ENCODE measurements at regions not wholly inside any gene's neighbourhood (a gene's known extent, or its start where the extent isn't known, plus 50 kb on each side); places are given as distances from the start of the nearest gene placed in this dataset.

DNA sequence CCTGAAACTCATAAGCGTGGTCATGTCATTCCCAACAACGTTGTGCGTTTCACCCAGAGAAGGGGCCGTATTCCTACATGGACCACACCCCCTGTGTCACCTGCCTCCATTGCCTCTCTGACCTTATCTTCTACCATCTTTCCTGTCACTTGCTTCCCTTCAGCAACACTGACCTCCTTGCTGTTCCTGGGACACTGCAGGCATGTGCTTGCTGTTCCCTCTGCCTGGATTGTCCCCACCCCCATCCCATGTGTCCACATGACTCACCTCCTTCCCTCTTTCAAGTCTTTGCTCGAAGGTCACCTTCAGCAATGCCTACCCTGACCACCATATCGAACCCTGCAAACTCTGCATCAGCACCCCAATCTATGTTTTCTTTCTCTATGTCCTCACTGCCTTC, 133.2 kb upstream of the ZNF618 start:
- DNase-seq: no peak

DNA sequence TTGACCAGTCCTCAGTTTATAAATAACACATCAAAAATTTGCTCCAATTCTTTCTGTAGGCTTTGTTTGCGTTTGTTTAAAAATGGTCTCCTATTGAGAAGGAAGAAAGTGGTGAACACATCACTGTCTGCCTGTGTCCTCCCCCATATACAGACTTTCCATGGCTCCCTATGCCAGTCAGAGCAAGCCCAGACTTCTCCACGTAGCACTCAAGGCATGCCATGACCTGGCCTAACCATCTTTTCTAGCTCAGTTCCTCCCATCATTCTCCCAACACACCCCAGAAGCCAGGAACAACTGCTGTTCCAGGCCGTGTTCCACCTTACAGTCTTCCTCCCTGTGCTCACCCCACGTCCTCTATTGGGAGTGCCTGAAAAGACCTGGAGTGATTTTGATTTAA, 129.6 kb upstream of the ZNF618 start:
- no peak for DNase-seq

DNA sequence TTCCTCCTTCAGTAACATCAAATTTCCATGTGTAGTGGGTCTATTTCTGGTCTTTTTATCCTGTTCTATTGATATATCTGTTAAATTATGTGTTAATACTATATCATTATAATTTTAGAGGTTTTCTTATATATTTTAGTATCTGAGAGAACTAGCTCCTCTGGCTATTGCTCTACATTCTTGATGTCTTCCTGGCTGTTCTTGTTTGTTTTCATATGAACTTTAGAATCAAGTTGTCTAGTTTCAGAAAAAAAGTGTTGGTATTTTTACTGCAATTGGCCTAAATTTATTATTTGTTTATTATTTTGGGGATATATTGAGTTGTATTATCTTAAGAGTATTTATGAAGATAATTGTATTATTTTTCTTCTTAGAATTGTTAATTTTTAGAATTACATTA, 128.0 kb upstream of the ZNF618 start:
- DNase-seq: no peak

DNA sequence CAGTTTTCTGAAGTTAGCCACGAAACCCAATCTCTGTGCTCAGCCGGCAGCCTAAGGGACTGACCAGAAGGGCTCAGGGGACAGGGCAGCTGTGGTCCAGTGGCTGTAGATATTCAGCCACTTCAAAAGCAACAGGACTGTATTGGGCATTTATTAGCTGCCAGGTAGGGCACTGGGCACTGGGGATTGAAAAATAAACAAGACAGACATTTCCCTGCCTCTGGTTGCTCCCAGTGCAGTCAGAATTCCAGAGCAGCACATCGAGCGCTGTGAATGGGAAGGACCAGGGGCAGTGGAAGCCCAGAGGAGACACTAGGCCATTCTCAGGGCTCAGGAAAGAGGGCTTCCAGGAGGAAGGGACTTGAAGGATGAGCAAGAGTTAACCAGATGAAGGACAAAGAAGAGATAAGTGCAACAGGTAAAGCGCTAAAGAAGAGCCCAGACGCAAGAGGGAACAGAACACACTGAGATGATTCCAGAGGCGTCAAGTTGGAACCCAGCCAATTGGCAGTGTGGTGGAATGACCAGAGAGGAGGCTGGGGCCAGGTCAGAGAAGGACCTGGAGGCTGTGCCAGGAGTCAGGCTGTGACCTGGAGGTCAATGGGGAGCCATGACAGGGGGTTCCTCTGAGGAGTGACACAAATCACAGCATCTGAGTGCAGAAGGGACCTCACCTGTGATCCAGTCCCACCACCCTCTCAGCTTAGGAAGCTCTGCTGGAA, 122.5 kb upstream of the ZNF618 start:
- DNase-seq: no peak

DNA sequence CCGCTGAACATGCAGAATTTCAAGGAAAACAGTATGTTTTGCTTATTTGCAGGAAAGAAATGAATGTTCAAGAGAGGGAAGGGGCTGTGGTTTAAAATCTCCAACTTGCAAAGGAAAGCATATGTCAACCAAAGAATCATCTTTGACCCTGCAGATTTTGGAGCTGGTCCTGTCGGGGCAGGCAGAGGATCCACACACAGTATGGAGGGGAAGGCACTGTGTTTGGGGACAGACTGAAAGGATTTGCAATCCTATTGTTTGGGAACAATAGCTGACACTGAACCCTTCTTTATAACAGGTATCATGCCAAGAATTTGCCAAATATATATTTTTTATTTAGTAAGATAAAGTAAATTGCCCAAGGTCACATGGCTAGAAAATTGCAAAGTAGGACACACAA, 121.4 kb upstream of the ZNF618 start:
- no peak for DNase-seq

DNA sequence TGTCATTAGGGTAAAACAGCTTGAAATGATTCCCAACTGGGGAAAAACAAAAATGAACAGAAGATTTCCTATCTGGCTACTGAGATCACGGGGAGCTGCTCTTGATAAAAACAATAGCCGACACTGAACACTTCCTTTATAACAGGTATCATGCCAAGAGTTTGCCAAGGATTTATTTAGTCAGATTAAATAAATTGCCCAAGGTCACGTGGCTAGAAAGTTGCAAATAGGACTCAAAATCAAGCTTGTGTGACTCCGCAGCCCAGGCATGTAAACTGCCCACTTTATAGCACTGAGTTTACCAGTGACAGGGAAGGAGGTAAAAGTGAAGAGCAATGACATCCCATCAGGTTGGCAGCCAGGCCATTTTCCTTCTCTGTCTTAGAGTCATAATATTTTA, 120.7 kb upstream of the ZNF618 start:
- DNase-seq: no peak

DNA sequence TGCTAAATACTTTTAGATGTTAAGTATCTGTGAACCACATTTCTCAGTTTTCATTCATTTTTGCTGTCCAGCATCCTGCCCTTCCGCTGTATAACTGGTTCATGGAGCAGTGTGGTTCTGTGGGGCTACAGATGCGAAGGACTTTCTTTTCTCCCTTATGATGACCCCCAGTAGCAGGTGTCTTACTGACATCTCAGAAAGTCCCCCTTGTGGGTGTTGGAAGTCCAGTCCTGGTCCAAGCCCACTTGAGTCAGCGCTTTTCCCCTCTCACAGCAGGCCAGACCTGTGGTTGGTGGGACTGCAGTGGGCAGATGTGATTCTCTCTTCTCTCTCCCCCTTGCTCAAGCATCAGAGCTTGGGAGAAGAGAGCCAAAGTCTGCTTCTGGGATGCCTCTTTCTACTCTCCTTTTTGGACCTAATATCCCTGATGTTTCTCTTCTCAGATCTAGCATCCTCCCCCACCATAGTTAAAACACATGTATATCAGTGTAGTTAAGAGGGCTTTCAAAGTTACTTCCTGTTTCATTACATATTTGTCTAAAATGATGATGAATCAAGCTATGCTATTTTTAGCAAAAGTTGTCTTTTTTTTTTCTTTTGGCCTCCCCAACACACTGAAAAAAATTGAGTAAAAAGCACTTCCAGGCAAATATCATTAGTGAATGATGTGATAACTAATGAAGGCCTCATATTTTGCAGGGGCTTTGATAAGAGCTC, 119.5 kb upstream of the ZNF618 start:
- DNase-seq: no peak

DNA sequence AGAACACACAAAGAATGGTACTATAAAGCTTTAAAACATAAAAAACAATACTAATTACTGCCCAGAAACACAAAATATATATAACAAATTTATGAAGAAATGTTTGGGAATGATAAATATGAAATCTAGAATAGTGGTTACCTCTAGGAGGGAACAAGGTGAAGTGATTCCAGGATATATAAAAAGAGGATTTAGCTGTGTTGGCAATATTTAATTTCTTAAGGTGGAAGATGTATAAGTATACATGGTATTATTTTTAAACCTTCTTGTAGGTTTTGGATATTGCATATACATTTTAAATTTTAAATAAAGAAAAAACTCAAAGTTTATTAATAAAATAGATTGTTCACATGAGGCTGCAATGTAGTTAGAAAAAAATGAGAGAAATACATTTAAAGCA, 112.7 kb upstream of the ZNF618 start:
- no peak for DNase-seq

DNA sequence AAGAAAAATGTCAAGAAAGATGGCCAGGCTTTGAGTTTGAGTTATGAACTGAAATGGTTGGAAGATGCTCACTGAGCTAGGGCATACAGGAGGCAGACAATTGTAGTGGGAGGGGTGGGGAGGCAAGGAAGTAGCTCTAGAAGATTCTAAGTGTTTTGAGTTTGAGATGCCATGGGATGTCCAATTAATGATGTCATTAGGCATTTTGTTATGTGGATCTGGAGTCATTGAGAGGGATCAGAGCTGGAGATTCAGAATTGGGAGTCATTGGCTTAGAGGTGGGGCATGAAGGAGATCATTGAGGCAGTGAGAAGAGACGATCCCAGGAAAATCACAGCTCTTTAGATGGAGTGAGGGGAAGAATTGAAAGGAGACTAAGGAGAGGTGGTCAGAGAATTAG, 111.5 kb upstream of the ZNF618 start:
- DNase-seq: no peak

DNA sequence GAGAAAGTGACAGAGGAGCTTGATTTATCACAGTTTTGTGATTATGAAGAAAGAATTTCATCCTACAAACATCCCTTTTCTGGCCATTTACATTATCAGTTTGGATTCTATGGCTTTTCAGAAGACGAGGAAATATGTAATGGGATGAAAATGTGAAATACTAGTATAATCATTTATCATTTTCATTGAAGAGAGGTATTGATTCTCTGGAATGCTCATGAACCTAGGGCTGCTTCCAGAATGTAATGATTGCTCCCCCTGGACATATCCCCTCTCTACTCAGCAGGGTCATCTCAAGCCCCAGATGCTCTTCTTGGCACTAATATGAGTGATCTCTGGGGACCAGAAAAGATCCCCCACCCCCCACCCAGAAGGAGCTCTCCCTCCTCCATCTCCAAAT, 106.7 kb upstream of the ZNF618 start:
- DNase-seq: no peak

DNA sequence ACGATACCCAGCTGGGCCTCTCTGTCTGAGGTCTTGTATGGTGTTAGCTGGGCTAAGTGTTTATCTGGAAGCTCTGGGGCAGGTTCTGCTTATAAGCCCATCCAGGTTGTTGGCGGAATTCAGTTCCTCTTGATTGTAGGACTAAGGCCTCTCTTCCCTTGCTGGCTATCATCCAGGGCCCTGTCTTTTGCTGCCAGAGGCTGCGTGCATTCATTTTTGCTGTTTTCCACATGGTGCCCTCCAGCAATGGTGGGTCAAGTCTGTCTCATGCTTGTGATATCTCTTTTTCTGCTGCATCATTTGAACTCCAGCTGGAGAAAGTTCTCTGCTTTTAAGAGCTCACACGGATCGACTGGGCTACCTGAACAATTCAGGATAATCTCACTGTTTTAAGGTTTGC, 105.7 kb upstream of the ZNF618 start:
- no peak for DNase-seq

DNA sequence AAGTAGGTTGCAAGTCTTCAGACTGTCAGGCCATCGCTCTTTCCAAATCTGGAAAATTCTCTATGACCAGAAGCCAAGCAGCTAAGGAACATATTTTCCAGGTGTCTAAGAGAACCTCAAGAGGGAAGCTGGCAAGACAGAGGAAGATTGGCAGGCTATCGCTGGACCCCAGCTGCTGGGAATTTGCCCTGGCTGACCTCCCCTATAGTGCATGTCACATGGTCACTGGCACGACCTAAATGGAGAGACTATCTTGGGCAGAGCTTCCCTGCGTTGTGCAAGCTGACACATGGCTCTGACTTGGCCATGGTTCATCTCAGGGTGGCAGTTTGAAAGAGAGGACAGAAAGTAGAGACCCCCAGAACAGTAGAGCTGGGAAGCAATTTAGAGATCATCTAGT, 104.9 kb upstream of the ZNF618 start:
- DNase-seq: no peak

DNA sequence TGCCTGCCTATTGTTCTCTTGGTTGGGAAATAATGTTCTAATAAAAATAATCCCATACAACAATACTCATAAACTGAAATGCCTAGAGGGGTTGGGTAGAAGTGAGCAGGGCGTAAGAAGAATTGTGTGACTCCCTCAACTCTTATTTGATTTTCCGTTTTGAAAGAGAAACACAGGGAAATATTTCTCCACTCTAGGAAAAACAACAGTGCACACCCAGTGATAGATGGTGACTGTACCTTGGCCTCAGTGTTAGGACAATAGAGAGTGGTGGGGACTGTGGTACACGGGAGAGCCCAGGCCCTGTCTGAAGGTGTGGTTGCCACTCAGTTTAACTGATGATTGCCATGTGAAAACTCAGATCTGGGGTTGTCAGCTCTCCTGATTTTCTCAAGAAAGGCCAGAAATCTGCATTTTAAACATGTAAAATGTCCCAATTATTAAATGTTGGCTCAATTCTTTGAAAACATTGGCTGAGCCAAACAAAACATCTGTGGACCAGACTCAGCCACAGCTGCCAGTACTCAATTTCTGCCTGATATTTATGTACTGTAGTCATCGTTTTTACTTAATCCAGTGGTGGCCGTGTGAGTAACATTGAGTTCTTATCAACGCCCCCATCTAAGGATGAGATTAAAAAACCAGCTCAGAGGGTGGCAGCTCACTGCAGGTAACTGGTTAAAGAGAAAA, 103.8 kb upstream of the ZNF618 start:
- DNase-seq: no peak

DNA sequence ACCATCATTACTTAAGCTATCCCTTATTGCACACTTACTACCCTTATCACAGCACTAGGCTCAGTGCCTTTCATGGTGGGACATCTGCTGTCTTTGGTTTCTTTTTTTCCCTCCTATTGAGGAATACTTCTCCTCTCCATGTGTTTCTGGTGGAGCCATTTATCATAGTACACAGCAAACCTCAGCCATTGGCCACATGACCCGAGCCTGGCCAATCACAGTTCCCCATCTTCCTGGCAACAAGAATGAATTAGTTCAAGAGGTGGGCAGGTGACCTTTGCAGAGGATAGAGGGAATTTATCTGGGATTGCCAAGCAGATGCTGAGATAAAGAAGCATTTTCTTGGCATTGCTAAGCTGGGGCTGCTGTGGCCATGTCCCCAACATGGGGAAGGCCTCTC, 101.1 kb upstream of the ZNF618 start:
- DNase-seq: no peak

DNA sequence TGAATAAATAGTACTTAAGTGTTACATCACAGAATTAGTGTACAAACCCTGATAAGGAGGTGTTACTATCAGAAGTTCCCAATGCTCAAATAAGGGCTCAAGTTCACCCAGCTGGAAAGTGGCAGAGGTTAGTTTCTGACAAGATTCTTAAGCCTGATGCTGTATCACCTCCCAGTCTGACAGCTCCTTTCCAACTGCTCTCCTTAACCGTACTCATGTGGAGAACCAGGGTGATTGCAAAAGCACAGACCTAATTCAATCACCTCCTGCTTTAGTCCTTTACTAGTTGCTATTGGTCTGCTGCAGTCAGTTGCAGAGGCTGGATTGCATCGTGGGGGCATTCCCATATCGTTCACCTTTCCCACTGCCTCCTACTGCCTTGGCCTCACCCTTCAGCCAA, 100.4 kb upstream of the ZNF618 start:
- DNase-seq: no peak

DNA sequence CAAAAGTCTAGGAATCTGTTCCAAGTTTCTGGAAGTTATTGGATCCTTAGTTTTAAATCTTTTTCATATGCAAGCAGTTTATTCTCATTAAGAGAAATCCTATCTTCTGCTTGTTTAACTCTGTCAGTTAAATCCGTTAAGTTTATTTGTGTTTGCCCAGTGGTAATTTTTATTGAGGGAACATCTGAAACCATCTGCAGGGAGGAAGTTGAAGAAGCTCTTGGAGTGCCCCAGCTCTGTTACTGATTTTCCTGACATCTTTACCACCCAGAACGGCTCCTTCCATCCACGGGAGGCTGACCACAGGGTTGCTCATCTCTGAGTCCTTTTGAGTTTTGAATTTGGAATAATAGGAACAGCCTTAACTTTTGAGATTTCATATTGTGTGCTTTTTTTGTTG, 99.9 kb upstream of the ZNF618 start:
- no peak for DNase-seq

DNA sequence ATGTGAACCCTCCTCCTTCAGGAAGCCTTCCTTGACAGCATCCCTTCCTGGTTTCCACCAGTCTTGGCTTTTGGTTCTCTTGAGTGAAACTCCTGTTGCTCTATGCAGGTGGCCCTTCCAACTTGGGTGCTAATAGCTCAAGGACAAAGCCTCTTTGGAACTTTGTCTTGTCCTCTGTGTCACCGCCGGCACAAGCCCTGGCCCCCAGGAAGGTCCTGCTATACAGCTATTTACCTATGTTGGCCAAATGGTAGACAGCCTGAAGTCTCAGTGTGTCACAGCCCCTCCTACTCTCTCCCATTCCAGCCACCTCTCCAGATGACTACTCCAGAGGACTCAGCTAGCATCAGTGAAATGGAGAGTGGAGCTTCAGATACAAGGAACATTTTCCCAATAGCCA, 94.7 kb upstream of the ZNF618 start:
- DNase-seq: no peak

DNA sequence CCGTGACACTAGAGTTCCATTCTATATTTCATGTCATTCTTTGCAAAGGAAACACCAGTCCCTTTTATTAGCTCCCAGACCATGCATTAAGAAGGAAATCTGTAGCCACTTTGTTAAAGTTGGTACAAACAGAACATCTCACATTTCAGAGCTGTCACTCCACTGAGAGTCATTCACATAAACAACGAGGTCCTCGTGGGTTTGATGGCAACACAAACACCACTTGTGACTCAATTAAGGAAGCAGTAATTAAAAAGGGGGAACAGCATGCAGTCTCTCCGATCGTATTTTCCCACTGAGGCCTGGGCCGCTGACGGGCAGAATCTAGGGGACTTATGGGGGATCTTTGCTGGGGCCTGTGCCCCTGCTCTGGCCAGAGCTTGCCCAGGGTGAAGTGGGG, 94.2 kb upstream of the ZNF618 start:
- no peak for DNase-seq

DNA sequence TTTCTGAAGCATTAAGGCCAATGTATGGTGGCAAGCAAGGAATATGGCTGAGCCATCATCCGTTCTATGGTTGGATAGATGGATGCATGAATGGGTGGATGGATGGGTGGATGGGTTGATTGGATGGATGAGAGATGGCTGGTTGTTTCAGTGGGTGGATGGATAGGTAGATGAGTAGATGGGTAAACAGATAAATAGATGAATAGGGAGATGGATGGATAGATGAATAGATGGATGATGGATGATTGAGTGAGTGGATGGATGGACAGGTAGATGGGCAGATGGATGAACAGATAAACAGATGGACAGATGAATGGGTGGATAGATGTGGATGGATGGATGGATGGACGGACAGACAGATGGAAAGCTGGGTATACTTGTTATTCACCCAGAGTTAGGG, 92.6 kb upstream of the ZNF618 start:
- no peak for DNase-seq

DNA sequence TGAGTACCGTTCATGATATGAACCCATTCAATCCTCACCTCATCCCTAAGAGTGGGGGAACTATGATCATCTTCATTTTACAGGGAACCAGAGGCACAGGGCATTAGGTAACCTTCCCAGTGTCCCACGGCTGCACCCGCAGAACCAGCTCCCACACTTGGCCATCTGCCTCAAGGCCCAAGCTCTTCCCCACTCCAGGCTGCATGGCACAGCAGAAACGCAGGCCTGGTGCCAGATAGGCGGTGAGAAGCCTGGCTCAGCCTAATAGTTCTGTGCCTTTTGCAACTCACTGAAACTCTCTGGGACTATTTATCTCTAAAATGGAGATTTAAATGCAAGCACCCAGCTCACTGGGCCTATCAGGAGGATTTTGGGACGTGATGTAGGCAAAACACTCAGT, 90.8 kb upstream of the ZNF618 start:
- DNase-seq: no peak

DNA sequence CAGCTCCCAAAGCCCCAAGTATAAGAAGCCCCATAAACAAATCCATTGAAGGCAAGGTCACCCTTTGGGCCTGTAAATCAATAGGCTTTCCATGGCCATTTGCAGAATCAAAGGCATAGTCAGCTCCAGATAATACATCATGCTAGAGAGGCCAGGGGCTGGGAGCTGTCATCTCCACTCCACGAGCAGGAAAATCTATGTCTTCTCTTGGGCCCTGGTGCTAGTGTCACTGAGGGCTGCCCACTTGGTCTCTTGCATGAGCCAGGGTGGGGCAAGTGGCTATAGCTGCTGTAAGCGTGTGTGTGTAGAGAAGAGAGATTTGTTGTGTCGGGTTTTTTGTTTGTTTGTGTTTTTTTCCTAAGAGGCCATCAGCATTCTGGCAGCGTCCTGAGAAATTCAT, 90.0 kb upstream of the ZNF618 start:
- DNase-seq: no peak

DNA sequence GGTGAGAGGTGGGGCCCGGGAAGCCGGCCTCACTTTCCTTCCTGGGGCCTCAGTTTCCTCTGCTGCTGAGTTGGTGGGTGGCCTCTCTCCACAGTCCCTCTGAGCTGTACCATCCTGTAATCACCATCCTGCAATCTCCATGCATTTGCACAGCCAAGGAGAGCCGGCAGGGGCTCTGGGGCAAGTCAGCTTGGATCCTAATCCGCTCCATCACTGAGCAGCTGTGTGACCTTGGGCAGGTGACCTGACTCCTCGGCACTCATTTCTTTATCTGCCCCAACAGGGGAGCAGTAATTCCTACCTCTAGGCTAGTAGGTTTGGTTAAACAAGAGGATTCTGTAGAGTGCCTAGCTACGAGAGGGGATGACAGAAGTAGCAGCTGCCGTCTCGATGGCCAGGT, 88.2 kb upstream of the ZNF618 start:
- DNase-seq: no peak

DNA sequence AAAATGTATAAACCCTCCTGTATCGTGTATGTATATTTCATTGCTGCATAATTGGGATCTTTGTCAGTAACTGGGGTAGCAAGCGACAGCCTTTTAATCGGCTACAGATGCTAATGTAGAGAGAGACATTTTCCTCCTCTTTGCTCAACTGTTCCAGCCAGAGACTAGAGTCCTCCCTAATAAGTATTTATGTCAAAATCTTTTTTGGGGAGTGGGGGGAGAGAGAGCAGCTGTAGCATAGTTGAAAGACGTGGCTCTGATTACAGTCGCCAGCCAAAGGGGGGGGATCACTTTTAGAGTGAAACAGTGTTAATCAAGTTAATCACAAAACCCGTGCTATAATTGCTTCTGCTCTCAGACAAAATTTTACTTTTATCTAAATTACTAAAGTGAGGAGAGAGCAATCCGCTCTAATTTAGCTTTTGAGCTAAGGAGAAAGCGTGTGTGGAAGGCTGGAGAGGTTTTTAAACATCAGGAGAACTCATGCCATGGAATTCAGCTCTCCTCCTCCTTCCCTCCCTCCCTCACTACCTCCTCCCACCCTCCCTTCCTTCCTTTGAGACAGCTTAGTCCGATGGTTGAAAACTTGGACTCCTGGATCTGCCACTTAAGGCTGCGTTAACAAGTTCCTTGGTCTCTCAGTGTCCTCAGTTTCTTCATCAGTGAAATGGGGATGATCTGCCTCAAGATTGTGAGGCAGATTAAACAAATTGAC, 87.3 kb upstream of the ZNF618 start:
- DNase-seq: no peak

DNA sequence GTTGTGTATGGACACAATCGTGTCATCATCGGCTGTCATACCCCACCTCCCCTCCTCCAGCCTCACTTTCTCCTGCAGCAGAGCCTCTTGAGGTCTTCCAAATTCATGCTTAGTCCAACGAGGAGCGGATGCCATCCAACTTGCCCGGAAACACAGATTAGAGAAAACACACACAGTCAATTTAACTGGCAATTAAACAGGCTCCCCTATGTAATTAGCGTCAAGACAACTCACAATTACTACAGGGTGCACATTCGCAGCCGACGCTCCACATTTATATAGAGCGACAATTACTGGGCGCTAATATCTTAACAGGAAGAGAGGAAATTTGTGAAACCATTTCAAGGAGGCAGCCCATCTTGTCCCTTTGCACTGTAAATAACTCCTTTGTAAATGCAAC, 86.0 kb upstream of the ZNF618 start:
- DNase-seq: no peak
